CD4-positive, alpha-beta T cell treated with Interleukin-12 subunit alpha and Interleukin-12 subunit beta, for 1 hour (primary cell): ENCODE measurements at regions not wholly inside any gene's neighbourhood (a gene's known extent, or its start where the extent isn't known, plus 50 kb on each side); places are given as distances from the start of the nearest gene placed in this dataset.
"Not testable (repeated sequence)": the region's sequence is repeated elsewhere in the genome, so short reads cannot be mapped to it uniquely, and the experiment has no call there.

Experiments used
- DNase-seq: peaks from one replicate; pipeline ENCODE4 v3.0.0-alpha.2; 2020

DNA sequence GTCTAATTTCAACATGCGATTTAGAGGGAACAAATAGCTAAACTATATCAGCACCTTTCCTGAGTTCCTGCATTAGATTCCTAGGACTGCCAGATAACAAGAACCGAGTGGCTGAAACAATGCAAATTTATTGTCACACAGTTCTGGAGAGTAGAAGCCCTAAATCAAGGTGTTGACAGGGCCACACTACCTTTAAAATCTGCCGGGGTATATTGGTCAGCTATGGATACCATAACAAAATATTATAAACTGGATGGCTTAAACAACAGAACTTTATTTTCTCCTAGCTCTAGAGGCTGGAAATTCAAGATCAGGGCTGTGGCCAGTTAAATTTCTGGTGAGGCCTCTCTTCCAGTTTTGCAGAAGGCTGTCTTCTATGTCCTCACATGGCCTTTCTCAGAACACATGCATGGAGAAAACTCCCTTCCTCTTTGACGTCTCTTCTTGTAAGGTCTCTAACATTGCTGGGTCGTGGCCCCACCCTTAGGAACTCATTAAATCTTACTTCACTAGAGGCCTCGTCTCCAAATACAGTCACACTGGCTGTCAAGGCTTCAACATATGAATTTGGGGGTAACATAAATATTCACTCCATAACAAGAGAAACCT is 144.3 kb downstream of the FCRL5 start:
- no peak for DNase-seq

DNA sequence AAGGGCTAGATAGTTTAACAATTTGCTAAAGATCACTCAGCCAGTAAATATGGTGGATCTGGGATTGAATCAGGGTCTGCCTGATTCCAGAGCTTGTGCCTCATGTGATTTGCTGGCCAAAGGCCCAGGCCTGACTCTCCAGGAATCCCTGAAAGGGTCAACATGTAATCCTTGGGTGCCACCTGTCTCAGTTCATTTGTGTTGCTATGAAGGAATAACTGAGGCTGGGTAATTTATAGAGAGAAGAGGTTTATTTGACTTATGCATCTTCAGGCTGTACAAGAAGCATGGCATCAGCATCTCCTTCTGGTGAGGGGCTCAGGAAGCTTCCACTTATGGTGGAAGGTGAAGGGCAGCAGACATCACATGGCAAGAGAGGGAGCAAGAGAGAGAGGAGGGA is 144.9 kb downstream of the FCRL5 start:
- no peak for DNase-seq

DNA sequence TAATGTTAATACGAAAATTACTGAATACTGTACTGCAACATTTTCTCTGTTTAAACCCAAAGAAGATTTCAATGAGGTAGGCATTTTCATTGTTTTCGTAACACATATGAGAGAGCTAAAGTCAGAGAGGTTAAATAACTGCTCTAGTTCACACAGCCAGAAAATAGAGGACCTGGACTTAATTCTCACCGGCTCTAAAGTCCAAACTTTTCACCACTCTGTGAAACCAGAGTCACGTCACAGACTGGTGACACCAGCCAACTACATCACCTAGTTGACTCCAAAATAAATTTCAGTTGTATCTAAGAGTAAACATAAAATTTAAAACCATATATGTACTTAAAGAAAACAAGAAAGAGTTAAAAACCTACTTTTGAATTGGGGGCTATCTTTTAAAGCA is 146.7 kb downstream of the FCRL5 start:
- DNase-seq: no peak

DNA sequence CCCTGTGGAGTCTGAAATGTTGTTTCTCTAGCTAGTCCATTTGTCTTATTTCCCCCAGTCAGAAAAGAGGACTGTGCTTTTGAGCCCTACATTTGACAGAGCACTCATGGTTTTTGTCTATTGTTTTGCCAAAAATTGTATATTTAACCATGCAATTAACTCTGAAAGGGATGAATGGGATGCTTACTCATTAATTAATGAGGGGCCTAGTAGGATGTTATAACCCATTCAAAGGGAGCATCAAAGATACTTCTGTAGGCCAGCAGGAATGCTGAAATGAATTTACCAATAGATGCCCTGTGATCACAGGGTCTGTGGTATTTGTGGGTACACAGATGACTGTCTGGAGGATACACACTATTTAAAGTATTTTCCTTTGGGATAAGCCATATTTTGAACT is 147.7 kb downstream of the FCRL5 start:
- DNase-seq: no peak

DNA sequence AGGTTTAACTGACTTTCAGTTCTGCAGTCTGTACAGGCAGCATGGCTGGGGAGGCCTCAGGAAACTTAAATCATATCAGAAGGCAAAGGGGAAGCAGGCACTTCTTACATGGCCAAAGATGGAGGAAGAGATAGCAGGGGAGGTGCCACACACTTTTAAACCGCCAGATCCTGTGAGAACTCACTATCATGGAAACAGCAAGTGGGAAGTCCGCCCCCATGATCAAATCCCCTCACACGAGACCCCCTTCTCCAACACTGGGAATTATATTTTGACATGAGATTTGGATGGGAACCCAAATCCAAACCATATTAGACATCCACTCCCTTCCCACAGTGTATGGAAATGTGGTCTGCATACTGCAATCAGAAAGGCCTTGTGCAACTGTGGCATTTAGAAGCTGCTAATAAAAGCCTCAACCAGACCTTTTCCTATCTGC is 148.2 kb downstream of the FCRL5 start:
- no peak for DNase-seq

DNA sequence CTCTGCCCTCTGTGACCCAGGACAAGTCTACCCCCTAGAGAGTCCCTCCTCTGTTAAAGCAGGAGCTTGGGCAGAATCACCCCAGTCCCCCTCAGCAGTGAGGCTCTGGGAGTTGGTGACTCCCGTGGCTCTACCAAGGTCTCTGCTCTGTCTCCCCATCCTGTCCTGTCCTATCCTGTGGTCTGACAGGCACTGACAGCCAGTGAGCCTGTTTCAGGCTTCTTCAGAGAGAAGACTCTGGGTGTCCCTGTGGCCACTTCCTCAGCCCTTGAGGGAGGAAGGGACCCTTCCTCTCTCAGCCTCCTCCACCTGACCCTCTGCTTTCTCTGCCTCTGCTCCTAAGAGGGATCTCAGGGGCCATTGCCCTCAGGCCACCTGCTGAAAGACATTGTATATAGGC is 148.7 kb downstream of the FCRL5 start:
- DNase-seq: no peak

DNA sequence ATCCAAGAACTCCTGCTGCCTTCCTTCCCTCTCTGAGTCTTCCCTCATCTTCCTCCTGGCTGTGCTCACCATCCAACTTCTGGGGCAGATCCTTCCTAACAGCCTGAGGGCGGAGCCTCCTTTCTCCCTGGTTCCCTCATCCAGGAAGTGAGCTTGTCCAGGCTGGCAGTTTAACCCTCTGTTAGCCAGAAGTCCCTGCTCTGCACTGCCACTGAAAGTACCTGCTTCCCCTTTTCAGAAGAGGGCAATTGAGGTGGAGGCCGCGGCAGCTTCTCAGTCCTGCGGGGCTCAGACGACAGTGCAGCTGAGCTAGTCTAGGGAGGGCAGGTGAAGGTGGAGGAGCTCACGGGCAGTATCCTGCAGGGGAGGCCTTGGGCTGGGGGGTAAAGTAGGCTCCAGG is 149.1 kb downstream of the FCRL5 start:
- DNase-seq: no peak

DNA sequence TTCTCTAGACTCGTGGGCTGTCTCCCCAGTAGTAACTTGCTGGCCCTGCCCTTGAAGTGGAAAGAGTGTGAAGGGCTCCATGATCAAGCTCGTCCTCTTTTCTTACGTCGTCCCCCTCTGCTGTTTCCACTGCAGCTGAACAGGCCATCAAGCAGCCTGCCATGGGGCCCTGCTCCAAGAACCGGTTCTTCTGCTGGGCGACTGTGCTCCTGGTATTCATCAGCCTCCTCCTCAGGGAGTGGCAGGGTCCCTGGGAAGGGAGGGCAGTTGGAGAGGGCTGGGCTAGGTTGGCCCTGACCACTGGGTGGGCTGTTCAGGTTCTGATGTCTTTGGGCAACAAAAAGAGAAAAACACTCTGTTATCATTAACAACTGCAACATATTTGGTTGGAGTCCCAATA is 151.5 kb downstream of the FCRL5 start:
- DNase-seq: no peak

DNA sequence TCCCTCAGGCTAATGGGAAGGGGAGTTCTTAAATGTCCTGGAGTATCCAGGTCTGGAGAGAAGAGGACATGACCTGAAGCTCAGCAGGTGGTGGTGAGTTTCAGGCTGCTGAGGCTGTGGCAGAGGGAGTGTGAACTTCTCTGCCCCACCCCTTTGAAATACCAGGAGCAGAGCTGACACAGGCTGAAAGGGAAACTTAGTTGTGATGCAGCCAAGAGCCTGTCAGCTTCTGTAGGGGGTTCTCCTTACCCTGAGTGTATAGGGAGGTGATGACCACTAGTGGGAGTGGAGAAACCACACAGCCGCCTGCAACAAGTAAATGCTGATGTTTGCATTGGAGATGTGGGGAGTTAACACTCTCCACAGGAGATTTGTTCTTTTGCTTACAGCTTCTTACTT is 152.3 kb downstream of the FCRL5 start:
- no peak for DNase-seq

DNA sequence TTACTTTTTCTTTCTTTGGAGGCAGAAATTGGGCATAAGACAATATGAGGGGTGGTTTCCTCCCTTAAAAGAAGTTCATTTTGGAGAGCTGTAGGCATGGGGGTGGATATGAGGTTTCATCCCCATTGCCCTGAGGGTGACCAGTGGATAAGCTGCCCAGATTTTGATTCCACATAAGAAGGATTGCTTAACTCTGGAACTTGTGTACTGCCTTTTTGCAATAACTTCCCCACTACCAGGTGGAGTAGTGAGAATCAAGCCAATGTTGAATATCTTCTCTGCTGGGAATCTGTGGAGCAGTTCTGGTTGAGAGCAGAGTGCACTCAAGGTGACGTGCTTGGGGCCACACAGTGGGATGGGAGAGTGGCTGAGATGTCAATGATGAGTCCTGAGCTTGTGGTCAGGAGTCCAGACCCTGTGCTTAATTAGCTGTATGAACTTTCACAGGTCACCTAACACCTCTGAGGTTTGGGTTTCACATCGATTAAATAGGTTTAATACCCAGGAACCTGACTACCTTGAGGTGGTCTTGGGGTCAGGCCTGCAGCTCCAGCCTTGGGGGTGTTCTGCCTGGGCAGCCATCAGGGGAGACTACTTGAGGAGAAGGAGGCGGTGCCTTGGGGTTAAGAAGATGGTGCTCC is 152.9 kb downstream of the FCRL5 start:
- DNase-seq: no peak

DNA sequence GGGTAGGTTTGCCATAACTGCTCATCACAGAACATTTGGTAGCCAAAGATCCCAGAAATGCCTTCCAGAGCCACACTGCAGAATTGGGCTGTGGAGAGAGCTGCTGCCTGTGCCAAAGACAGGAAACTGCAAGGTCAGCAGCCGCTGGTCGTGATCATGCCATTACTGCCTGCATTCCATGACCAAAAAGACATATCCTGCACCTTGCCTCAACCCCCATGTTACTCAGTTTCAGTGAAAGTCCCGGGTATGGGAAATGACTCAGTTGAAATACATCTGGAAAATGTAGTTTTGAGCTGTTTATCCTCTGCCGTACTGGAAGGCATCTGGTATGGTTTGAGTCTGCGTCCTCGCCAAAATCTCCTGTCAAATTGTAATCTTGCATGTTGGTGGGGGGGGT is 161.7 kb downstream of the FCRL5 start:
- DNase-seq: no peak

DNA sequence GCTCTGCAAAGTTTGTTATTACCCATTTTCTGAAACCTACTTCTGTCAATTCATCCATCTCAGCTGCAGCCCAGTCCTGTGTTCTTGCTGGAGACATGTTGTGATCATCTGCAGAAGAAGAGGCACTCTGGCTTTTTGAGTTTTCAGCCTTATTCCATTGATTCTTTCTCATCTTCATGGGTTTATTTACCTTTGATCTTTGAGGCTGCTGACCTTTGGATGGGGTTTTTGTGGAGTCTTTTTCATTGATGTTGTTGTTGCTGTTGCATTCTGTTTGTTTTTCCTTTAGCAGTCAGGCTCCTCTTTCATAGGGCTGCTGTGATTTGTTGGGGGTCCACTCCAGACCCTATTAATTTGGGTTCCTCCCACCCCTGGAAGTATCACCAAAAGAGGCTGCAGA is 164.3 kb downstream of the FCRL5 start:
- no peak for DNase-seq

DNA sequence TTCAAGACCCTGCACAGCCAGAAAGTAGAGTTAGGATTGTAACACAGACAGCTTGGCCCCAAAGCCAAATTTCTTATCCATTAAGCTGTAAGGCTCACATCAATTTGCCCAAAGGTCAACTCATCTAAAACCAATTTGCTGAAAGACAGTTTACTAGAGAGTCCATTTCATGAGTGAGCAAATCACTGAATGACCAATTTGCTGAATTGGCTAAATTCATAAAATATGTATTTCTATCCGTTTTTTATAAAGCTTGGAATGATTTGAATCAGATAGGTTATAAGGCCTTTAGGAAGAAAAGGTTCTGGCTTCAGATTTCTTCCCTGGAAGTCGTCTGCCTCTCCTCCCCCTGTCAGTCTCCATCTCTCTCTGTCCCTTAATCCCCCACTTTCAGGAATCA is 168.1 kb downstream of the FCRL5 start:
- DNase-seq: no peak

DNA sequence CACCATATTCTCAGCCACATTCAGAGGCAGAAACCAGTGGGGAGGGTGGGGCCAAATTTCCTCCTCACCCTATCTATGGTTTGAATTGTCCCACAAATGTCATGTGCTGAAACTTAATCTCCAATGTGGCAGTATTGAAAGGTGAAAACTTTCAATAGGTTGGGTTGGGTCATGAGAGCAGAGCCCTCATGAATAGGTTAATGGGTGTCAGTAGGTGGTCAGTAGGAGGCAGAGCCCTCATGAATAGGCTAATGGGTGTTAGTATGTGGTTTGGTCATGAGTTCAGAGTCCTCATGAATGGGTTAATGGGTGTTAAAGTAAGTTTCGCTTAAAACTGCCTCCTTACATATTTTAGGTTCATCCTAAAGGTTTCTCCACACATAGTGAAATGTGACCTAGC is 170.0 kb downstream of the FCRL5 start:
- DNase-seq: no peak

DNA sequence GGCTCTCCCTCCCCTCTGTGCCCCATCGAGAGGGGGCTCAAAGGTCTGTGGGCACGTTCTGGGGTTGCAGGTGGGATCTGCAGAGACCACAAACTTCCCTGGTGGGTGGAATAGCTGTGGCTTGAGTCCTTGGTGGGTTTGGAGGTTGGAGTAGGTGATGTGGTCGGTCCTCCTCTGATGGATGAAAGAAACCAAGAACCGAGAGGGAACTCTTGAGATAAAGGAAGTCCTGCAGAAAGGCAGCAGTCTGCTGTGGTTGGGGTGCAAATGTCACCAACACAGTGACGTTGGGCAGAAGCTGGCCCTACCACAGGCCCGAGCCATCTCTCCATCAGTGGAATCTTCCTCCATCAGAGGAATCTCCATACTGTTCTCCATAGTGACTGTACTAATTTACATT is 171.8 kb downstream of the FCRL5 start:
- no peak for DNase-seq

DNA sequence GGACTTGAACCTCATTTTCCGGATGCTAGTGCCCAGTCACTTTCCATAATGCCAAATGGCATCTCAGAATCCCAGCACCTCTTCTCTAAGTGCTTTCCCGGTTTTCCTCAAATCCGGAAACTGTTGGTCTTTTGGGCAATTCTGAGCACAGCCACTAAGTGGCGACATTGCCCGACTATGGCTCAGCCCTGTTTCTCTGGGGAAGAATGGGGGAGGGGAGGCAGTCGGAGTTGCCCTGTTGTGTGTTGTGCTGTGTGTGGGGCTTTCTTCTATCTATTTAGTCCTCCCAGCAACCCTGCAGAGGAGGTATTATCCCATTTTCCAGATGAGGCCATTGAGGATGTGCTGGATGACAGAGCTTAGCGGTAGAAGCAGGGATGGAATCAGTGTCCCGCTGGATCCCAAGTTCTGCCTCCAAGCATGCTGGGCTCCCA is 175.0 kb downstream of the FCRL5 start:
- DNase-seq: peak; percentile 4

DNA sequence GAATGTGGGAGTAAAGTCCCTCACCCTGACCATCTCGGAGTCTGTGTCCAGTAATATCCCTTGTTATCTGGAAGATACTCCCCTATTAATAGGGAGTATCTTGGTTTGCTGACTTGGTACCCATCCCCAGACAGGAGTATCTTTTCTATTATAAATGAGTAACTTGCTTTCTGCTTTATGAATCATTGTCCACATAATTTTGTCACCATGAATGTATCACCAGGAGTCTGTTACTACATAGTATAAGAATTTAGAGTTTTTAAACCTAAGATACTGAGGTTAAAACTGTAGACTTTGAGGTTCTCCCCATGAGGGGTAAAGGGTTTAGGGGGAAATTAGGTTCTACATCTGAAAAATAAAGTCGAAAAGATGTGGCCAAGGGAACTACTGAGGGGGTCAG is 175.6 kb downstream of the FCRL5 start:
- DNase-seq: no peak

DNA sequence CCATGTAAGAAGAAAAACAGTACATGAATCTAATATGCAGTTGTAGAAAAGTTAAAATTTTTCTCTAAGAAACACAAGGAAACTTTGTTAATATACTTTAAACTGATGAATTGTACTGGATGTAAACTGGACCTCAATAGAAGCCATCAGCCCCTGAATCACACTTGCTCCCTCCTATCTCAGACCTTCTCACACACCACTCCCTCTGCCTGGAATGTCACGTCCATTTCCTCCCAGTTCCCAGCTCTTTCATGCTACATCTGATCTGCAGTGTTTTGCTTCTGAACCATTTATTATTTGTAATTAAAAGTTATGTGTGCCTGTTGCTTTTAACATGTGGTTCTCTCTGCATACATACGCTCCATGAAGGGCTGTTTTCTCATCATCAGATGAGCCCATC is 180.0 kb downstream of the FCRL5 start:
- not testable (repeated sequence) for DNase-seq

DNA sequence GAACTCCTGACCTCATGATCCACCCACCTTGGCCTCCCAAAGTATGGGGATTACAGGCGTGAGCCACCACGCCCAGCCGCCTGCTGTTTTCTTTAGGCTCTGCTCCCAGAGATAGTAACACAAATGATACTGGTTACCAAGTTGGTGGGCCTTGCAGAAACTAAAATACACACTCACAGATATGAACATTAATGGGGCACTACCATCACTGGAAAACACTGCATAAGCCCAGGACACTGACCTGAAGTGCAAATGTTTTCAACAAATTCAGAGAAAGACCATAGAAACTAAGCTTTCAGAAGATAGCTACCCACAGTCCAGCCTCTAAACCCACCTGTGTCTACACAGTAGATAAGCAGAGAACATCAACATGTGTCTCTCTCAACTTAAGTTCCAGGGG is 180.5 kb downstream of the FCRL5 start:
- DNase-seq: no peak

DNA sequence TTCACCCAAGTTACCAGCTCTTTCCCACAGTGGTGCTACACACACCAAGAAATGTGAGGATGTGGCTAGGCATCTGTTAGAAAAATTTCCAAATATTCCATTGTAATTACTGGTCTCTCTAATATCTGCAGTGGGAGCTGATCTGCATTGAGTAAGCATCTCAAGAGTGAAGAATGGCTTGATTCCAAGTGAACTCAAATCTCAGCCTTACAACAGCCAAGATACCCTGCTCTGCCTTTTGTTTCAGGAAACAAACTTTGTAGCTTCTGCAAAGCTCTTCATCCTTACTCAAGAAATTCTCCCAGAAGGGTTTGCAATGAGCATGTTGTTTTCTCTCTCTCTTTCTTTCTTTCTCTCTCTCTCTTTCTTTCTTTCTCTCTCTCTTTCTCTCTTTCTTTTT is 181.1 kb downstream of the FCRL5 start:
- no peak for DNase-seq

DNA sequence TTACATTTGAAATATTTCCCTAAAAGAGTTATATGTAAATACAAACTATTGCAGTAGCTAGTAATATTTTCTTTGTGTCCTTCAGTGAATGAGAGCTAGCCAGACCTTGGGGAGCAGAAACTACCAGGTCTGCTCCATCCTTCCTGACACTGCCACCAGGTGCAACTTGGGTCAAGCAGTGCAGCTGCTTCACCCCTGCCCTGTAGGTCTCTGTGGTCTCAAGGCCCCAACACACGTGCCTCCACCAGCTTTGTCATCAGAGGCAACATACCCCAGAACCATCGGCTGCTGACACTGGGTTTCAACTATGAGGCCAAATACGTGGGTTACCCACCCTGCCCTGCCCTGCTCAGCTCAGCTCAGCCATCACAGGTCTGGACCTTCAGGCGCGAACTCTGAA is 181.6 kb downstream of the FCRL5 start:
- no peak for DNase-seq

DNA sequence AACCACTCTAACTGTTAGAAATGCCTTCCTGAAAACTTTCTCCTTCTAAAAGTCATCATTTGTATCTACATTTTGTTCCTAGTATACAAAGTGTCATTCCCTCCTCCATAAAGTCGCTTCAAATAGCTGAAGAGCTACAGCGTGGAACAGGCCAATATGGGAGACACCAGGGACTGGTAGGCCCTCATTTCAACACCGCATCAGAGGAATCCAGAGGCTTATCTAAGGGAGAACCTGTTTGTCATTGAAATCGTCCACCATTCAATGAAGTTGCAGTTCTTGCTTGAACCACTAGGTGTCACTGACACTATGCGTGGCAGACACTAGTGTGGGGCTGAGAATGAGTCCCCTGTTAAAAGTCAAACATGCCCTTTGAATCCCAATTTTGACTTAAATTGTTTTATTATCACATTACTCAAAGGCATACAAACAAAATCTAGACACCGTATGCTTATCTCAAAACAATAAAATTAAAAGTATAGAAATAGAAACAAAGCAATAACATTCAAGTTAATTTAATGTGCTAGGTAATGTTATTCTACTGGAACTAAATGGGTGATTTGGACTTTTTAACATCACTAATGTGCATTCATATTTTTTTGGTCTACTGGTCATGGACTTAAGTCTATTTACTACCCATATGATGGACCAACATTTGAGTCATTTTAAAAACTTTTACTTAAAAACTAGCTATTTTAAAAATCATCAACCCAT is 182.3 kb downstream of the FCRL5 start:
- DNase-seq: peak; percentile 47

DNA sequence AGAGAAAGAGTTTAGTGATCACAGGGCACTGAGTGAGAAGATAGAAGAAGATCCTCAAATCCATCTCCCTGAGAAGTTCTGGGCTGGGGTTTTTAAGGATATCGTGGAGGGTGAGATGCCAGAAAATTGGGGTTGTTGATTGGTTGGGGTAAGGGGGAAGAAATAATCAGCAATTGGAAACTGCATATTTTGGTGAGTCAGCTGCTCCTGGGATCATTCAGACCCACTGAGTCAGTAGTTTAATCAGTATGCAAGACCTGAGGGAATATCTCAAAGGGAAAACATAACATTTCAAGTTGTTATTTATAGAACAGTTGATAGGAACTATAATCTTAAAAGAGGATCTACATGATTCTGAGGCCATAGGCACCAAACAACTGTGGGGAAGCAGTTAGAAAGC is 183.4 kb downstream of the FCRL5 start:
- not testable (repeated sequence) for DNase-seq

DNA sequence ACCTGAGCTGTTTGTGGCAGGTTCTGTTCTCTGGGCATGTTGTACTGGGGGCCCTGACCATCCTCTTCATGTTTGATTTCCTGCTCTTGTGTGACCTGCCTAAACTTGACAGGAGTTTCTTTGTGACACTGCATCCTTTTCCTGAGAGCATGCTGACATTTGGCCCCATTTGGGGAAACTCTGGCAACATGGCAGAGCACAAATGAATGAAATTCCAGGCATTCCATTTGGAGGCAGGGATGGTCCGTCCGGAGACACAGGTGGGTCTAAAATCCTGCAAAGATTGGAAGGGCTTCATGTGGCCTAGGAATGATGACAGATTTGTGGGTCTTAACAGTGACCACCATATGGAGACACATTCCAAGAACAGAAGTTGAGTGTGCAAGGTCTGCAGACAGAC is 184.0 kb downstream of the FCRL5 start:
- DNase-seq: no peak

DNA sequence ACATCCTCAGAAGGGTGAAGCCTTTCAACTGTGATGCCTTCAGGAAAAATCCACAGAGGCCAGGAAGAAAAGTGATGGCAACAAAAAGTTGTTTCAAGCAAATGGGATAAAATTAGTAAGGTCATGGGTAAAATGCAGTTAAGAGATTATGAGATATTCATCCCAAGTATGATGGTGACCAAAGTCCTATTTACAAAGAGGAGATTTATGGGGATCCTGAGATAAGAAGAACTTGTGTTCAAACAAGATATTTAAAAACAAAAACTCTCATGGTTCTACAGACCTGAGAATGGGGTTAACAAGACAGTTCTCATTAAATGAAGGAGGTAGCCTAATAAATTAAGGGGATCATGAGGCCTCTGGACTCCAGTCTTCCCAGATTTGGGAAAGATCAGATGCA is 184.4 kb downstream of the FCRL5 start:
- DNase-seq: no peak
